Inflammatory macrophage treated with lipopolysaccharide for 1 hour (primary cell): ENCODE measurements at regions not wholly inside any gene's neighbourhood (a gene's known extent, or its start where the extent isn't known, plus 50 kb on each side); places are given as distances from the start of the nearest gene placed in this dataset.

Experiments used
- DNase-seq, 2 donors: peaks; one replicate each; pipeline ENCODE4 v3.0.0-alpha.2; 2020 to 2022

GRCh38 chr6:14655201-14656061 is 537.9 kb downstream of the CD83 start:
- no peak for DNase-seq

- DNase-seq, result no peak
Observed at GRCh38 chr6:14656078-14656521, 538.5 kb downstream of the CD83 start.

GRCh38 chr6:14656649-14657048 is 539.1 kb downstream of the CD83 start:
- DNase-seq, result peak; percentile 27 to 46

- DNase-seq, result no peak
Observed at GRCh38 chr6:14658030-14658429, 540.5 kb downstream of the CD83 start.

GRCh38 chr6:14658886-14659561 is 541.5 kb downstream of the CD83 start:
- peak; percentile 43 to 46 for DNase-seq

GRCh38 chr6:14659841-14660240 is 542.3 kb downstream of the CD83 start:
- no peak for DNase-seq

- peak; percentile 80 to 92 for DNase-seq
Observed at GRCh38 chr6:14660806-14661579, 543.4 kb downstream of the CD83 start.

- no peak for DNase-seq
Observed at GRCh38 chr6:14661691-14662090, 544.1 kb downstream of the CD83 start.

- no peak for DNase-seq
Observed at GRCh38 chr6:14664112-14664601, 546.6 kb downstream of the CD83 start.

GRCh38 chr6:14664621-14665315 is 547.2 kb downstream of the CD83 start:
- DNase-seq, result peak in 1 of 2 donors; percentile 43

GRCh38 chr6:14665827-14666724 is 548.5 kb downstream of the CD83 start:
- DNase-seq, result peak; percentile 95 to 100

- DNase-seq, result no peak
Observed at GRCh38 chr6:14670806-14671205, 553.2 kb downstream of the CD83 start.

- DNase-seq, result peak in 1 of 2 donors; percentile 79
Observed at GRCh38 chr6:14671261-14671681, 553.7 kb downstream of the CD83 start.

- DNase-seq, result no peak
Observed at GRCh38 chr6:14671937-14672336, 554.4 kb downstream of the CD83 start.

- DNase-seq, result no peak
Observed at GRCh38 chr6:14673201-14673600, 555.6 kb downstream of the CD83 start.

GRCh38 chr6:14674458-14674857 is 556.9 kb downstream of the CD83 start:
- DNase-seq, result no peak

- no peak for DNase-seq
Observed at GRCh38 chr6:14674867-14675648, 557.5 kb downstream of the CD83 start.

GRCh38 chr6:14676064-14676463 is 558.5 kb downstream of the CD83 start:
- peak; percentile 47 to 75 for DNase-seq

- no peak for DNase-seq
Observed at GRCh38 chr6:14676977-14677781, 559.6 kb downstream of the CD83 start.
